Left lobe of liver (tissue), 2 donors: ENCODE measurements at regions not wholly inside any gene's neighbourhood (a gene's known extent, or its start where the extent isn't known, plus 50 kb on each side); places are given as distances from the start of the nearest gene placed in this dataset.
"Not testable (repeated sequence)": the region's sequence is repeated elsewhere in the genome, so short reads cannot be mapped to it uniquely, and the experiment has no call there.

Experiments used
- ATAC-seq: fragments of 200-7000 bp; cut with Tn5 transposase; one replicate; pipeline ENCODE4 v1.9.1; 2020; ENCODE audit warnings: mild to moderate bottlenecking, moderate library complexity
- DNase-seq: peaks from one replicate; pipeline ENCODE4 v3.0.0-alpha.2; 2020; ENCODE audit warnings: low spot score
- donor health status: DM: no; HTN: no; CAD: no; lungs with moderate emphysema.
- donor health status: DM: no; HTN: yes; CAD: no.

- DNase-seq (no peak), ATAC-seq (peak; percentile 98)
These were observed 87.3 kb downstream of the PHLDA1 start for GRCh38 chr12:75944097-75944904.

DNA sequence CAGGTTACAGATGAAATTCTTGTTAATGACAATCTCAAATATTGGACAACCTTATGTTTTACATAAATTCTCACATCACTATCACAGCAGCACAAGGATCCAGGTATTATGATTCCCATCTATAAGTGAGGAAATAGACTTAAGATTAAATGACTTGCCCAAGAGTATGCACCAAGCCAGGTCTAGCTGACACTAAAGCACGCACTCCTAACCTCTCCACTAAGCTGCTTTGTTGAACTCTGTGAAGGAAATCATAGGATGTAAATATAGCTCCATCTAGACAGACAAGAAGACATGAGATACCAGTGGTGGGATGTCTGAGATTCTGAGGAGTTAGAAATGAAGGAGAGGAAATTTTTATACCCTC is 87.9 kb downstream of the PHLDA1 start:
- DNase-seq (no peak), ATAC-seq (peak; percentile 16)

DNA sequence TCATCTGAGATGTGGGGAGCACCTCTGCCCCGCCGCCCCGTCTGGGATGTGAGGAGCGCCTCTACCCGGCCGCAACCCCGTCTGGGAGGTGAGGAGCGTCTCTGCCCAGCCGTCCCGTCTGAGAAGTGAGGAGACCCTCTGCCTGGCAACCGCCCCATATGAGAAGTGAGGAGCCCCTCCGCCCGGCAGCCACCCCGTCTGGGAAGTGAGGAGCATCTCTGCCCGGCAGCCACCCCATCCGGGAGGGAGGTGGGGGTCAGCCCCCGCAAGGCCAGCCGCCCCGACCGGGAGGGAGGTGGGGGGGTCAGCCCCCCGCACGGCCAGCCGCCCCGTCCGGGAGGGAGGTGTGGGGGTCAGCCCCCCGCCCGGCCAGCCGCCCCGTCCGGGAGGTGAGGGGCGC is 89.9 kb downstream of the PHLDA1 start:
- not testable (repeated sequence) for ATAC-seq, DNase-seq

- ATAC-seq: no peak
- no peak for DNase-seq
These were observed 92.4 kb downstream of the PHLDA1 start for GRCh38 chr12:75939016-75939642.

DNA sequence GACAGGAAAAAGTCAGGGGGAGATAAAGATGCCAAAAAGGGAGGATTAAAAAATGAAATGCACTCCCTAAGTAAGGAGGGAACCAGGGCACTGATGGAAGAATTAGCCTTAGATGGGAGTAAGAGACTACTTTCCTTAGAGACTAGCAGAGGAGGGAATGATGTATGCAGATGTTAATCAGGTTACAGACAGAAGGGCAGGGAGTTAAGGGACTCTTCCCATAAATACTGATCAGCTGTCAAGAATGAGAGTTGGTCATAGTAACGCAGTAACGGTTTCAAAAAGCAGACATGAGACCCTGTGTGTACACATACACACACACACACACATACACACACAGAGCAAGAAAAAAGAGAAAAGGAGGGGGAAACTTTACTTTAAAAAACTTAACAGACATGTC is 93.4 kb downstream of the PHLDA1 start:
- DNase-seq (no peak), ATAC-seq (no peak)

GRCh38 chr12:75937486-75937885 is 94.1 kb downstream of the PHLDA1 start:
- DNase-seq (no peak), ATAC-seq (no peak)

DNA sequence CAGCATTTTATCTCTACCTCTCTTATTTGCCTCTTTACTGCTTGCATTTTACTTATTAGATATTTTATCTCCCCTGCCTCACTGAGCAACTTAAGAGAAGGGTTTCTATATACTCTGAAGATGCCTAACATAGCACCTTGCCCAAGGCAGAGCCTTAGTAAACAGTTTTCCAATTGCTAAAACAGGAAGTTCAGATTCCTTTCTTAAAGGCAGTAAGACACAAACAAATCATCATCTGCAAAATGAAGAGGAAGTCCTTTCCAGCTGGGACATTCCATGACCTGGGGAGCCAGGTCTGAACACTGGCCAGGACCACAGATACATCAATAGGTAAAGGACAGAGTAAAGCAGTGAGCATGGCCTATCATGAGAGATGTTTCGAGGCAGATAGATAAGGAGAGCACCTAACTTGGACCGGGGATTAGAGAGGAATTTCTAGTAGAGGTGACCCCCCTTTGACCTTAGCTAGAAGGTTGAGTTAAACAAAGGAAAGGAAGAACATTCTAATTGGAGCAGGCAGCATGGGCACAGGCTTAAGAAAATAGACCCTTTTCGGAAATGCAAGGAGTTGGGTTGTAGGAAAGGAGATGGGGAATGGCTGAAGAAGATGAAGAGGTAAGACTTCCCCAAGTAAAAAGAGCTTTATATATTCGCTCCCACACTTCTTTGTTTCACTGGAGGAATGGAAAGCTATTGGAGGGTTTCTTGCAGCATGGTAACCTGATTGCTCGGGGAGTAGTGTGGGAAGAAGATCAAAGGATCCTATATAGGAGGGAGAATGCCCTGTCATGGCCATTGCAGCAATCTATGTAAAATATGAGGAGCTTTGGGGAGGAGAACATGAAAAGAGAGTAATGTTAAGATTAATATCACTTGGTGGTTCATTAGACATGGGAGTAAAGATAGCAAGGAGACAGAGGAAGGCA is 94.8 kb downstream of the PHLDA1 start:
- DNase-seq (no peak), ATAC-seq (no peak)

DNA sequence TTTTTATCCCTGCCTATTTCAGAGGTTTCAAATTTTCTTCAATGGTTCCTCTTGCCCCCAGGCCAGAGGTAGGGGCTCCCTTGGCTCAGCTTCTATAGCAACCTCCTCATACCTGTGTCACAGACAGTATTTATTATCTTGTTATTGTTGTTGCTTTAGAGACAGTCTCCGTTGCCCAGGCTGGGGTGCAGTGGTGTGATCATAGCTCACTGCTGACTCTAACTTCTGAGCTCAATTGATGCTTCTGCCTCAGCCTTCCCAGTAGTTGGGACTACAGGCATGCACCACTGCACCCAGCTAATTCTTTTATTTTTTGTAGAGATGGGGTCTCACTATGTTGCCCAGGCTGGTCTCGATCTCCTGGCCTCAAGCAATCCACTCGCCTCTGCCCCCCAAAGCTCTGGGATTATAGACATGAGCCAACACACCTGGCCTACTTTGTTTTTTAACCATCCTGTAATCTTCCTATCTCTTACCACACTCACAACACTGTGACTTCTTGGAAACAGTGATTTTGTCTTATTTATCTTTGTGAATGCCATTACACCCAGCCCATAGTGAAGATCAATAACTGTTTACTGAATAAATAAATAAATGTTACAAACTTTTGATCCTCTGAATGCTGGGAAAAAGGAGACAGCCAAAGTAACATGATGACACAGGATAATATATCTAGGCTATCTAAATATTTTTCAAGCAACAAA is 95.9 kb downstream of the PHLDA1 start:
- DNase-seq (no peak), ATAC-seq (peak; percentile 80)

GRCh38 chr12:75933101-75933500 is 98.5 kb downstream of the PHLDA1 start:
- DNase-seq (no peak), ATAC-seq (no peak)

DNA sequence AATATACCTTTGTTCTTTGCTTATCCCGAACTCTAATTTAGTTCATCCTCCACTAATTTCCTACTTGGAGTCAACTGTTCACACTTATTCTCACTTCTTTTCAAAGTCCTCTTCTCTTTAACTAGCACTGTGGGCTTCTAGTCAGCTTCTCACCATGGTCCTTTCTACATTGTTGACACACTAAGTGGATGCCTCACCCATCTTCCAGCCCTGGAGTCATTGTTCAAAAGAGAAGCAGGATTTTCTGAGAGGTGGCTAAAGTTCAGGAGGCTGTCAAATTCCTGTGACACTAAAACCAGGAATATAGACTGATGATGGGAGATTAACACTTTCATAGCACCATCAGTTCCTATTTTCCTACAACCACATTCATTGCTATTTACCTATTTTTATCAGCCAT is 99.3 kb downstream of the PHLDA1 start:
- no peak for ATAC-seq
- no peak for DNase-seq

DNA sequence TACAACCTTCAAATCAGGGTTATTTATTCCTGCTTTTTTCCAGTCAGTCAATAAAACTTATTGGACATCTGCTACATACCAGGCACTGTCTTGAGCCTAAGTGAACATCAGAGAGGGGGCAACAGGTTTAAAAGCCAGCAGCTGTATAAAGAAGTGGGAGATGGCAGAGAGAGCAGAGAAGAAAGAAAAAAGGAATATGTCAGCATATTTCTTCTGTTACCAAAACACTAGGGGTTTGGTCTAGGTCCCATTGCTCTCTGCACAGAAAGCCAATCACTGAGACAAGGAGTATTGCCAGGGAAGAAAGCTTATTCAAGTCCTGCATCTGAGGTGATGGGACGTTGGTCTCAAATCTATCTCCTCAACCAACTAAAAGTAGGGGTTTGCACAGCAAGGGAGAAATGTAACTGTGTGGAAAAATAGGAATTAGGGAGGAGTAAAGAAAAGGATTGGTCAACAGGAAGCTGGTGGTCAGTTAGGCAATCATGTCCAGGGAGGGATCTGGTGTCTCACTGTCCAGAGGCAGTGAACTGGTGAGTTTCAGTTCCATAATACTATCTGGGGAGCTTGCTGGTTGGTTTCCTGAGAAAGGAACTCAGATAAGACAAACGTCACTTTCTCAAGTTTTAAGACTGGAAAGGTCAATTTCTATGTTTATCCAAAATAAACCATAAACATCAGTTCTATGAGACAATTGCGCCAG is 107.5 kb downstream of the PHLDA1 start:
- no peak for ATAC-seq
- no peak for DNase-seq

GRCh38 chr12:75922944-75923642 is 108.5 kb downstream of the PHLDA1 start:
- no peak for DNase-seq
- no peak for ATAC-seq

GRCh38 chr12:75921622-75922289 is 109.8 kb downstream of the PHLDA1 start:
- DNase-seq (no peak), ATAC-seq (no peak)

- DNase-seq (no peak), ATAC-seq (no peak)
These were observed 113.9 kb downstream of the PHLDA1 start for GRCh38 chr12:75917715-75918114.

- DNase-seq: no peak
- no peak for ATAC-seq
These were observed 114.5 kb downstream of the PHLDA1 start for GRCh38 chr12:75917083-75917482.

DNA sequence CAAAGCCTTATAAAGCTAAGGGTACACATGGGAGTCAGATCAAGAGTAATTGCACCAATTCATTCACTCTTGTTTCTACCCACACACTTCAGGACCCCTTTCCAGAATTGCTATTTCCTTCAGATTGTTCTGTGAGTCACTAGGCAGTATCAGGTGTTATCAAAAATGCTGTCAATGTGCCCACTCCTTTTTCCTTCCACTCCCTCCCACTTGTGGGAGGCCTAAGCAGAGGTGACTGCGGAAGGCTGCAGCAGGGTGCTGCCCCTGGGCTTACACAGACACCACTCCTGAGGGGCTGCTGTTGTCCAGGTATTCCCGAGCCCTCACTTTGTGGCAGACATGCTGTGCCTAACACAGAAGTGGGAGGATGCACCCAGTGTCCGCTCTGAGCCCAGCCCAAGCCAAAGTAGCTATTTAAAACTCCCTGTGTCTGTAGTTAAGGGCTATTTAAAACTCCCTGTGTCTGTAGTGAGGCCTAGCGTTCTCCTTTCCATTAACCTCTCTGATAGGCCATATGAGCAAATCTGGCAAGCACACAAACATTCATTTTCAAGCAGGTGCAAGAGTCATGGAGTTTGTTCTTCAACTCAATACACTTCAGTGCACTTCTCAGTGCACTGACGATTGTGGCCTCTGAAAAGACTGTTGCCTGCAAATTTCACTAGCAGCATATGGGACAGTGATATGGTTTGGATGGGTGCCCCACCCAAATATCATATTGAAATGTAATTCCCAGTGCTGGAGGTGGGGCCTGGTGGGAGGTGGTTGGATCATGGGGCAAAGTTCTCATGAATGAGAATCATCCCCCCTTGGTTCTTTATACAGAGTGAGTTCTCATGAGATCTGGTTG is 117.8 kb downstream of the PHLDA1 start:
- ATAC-seq: no peak
- DNase-seq: no peak

DNA sequence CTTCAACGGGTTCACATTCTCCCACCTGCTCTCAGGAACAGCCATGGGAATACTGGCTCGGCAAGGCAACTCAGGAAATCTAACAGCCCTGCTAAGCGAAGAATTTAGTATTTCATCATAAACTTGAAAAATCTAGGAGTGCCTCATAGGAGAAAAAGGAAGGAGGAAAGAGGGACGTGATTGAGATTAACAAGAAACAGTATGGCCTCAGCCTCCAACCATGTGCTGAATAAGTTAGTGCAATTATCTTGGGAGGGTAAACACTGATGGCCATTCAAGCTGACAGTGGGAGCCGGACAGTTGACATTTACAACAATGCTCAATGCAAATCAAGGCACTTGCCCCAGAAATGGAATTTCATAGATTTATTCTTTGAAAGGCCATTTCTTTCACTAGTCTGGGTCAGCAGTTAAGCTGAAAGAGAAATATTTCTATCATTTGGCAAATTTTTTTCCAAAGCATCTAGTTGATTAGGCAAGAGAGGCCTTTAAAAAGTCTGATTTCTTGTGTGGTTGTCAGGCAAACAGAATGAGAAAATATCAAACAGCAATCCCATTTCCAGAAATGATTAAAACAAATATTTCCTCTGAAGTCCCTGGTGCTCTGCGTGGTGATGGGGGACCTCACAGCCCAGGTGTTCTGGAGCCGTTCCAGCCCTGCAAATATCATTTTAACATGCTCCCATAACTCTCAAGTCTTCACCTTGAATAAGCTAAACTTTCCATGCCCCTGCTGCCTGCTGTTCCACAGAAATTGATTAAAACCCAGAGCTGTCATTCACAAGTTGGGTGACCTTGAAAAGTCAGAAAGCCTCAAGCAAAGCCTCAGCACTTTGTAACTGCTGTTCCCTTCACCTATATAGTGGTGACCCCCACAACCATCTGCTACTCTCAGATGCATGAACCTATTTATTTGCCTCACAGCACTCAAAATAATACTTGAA is 121.6 kb downstream of the PHLDA1 start:
- DNase-seq (no peak), ATAC-seq (no peak)
